Activated CD8-positive, alpha-beta memory T cell treated with anti-CD3 and anti-CD28 coated beads, Interleukin-2, amount 50 U/mL, for 48 hours (primary cell): ENCODE measurements at regions not wholly inside any gene's neighbourhood (a gene's known extent, or its start where the extent isn't known, plus 50 kb on each side); places are given as distances from the start of the nearest gene placed in this dataset.
"Not testable (repeated sequence)": the region's sequence is repeated elsewhere in the genome, so short reads cannot be mapped to it uniquely, and the experiment has no call there.

ENCODE experiments used
- DNase-seq: peaks from one replicate; pipeline ENCODE4 v3.0.0-alpha.2; 2020

DNA sequence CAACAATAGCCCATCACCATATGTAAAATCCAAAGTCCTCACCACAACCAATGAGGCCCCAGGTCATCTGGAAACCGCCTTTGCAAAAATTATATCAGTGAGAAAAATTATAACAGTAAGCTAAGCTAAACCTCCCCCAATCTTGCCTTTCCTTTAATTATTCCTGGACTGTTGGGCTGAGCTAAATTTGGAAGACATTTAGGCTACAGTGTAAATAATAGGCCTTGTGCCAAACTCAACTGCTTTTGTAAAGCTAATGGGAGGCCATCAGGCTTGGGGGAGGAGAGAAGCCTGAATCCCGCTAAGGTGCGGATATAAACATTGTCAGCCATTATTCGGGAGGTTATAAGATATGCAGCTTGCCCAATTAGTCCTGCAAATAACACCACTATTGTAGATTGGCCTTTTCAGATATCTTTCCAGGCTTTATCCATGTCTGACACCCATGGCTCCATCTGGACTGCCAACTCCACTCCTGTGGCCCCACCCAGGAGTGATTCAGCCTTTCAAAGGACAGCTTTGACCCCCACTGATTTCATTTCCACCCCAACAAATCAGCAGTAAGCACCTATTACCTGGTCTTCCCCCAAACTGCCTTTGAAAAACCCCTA lies 53.0 kb upstream of the CA12 start:
- DNase-seq: no peak

DNA sequence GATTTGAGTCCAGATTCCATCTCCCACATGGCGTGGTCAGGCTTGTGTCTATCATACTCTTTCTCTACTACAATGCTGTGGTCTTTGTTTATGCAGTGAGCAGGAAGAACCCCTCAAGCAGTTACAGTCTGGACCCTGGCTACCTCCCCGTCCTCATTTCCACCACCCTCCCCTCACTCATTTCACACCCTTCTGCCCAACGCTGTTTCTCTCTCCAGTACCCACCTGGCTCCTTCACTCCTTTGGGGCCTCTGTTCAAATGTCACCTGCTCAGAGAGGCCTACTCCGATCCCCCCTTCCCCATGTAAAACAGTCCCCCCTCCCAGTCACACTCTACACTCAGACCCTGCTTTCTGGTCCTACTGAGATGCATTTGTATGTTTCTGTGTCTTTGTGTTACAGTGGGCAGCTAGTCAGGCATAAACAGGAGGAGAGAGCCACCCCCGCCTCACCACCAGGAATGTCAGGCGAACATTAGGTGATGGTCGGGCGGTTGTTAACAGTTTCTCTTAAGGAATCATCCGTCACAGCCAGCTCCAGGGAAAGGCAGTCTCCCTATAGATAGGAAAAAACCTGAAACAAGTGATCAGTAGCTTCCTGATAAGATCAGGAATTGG lies 53.7 kb upstream of the CA12 start:
- no peak for DNase-seq

DNA sequence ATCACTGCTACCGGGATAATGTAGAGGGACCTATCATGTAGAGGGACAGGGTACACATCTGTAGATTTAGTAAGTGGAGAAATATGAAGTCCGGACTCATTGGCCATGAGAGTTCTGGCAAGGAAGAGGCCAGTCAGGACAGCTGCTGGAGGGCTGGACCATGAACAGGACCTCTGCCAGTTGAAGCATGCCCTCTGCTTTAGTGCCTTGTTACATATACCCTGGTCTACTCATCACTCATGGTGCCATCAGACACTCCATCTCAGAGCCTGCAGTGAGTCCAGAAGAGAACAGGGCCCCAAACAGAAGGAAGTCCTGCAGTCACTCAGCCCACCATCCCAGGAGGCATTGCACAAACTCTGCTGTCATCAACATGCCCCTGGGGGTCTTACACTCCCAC lies 54.7 kb upstream of the CA12 start:
- no peak for DNase-seq

DNA sequence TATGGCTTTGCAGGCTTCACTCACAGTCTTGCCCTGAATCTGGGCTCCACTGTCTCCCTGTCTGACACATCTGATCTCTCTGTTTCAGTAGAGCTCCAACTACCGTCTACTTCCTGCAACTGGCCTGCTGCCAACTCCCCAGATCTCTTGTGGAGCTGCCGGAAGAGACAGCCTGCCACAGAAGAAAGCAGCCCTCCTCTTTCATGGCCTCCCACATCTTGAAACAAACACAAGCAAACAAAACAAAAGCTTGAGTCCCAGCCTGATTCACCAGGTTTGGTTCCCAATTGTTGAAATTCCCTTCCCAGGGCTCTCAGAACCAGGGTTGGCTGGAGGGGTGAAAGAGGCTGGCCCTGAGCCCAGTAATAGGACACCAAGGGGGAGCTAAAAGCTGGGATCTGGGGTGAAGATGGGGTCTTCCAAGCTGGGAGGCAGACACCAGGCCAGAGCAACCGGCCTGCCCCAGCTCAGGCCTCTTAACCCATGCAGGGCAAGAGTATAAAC lies 55.3 kb upstream of the CA12 start:
- peak; percentile 77 for DNase-seq

DNA sequence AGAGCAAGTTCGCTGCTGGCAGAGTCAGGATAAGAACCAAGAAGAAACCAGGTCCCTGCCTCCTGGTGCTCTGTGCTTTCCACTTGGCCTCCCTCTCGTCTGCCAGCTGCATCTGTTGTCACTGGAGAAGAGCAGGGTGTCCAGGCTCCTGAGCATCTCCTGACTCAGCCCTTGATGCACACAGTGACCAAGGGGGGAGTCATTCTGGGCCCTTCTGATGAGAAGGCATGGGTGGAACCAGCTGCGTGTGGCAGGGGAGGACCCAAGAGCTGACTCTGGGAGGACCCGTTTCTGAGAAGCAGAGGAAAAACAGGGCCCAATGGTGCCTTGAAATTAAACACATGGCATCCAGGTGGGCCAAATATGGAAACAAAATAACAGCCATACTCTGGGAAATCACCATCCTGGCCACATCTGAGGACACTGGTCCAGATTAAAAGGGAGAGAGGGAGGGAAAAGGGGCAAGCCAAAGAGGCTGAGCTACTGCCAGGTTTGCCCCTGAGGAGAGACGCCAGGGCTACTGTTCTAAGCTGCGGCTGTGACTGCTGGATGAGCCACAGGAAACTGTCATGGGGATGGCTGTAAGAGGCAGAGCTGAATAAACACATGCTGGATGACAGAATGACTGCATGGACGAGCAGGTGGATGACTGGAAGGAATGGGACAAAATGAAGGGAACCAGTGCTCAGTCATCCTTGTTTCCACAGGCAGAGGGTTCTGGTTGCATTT lies 58.1 kb upstream of the CA12 start:
- no peak for DNase-seq

DNA sequence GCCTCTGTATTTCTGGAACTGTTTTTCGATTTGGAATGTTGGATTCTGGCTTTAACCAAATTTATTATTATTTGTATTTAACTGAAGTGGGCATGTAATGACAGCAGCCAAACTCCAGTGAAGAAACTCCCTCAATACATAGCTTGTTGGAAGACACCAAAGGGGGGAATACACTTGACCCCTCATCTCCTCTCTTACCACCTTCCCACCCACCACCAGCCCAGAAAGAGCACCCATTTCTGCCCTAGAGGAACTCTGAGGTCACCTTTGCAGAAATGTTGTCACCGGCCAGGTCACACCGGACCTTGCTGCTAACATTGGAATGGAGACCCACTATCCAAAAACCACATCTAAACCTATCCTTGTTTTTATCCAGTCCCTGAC lies 58.6 kb upstream of the CA12 start:
- no peak for DNase-seq

DNA sequence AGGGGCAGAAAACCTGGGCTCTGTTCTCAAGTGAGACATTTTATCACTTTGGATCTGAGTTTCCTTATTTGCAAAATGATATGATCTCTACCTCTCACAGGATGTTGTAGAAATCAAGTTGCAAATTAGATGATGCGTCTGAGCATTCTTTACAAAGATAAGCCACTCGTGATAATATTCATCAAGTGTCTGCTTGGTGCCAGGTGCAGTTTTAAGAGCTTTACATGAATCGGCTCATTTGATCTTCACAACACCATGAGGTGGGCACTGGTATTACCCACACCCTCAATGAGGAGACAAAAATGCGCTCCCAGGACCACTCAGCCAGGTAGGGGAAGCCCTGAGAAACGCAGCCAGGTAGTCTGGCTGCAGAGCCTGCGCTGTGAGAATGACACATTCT lies 59.1 kb upstream of the CA12 start:
- no peak for DNase-seq

DNA sequence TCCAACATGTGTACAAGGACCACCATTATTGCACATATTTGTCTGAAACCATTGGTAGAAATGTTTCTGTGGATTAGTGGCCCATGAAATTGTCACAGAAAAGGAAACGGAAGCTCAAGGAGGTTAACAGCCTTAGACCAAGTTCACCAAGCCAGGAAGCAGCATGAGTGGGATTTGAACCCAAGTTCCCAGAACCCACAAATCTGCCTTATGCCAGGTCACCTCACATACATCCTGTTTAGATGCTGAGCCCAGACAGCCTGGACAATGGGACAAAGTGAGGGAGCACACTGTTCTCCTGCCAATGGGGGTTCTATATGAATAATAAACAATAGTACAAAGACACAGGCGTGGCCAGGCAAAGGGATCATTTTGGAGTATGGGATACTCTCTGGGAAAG lies 59.6 kb upstream of the CA12 start:
- no peak for DNase-seq

DNA sequence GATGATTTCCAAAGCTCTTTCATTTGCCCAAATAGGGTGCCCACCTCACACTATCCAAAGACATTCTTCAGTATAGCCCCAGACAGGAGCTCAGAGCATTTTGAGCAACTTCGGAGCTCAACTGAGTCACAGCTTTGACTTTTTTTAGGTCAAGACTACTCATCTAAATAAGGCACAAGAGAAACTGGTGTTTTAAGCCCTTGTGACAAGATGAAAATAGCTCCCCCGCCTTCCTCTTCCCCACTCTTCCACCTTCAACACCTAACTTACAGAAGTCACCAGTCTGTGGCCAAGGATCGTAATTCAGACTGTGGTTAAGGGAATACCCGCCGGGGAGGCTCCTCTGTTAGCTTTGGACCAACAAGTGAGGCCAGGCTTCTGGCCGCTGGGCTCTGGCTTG lies 60.4 kb upstream of the CA12 start:
- no peak for DNase-seq

DNA sequence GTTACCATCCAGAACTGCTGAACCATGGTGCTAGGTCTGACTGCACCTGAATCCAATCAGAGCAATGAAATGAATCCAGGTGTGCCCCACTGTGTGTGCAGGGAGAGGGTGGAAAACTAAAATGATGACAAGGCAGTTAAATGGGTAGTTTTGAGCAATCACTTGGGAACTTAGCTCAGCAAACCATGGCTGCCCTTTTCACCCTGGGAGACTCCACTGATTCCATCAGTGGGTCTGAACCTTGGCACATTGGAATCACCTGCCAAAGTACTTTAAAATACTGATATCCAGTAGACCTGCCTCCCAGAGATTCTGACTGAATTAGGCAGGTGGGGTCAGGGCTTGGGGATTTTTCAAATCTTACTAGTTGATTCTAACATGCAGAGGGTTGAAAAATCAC lies 59.8 kb upstream of the USP3 start:
- no peak for DNase-seq

DNA sequence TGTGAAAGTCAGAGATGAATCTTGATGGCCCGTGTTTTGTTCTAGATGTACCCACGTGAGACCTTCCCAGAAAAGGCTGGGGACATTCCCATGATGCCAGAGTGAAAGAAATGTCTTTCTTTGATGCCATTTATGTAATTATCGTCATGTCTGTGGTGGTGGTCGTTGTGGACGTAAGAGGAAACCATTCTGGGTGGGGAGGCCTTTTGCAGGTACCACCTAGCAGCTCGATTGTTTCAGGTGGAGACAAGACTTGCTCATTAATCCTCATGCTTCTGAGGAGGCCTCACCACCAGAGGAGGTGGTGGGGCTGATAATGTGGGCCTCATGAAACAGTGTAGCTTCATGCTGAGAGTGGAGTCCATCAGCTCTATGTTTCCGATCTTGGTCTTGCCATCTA lies 58.1 kb upstream of the USP3 start:
- DNase-seq: no peak

DNA sequence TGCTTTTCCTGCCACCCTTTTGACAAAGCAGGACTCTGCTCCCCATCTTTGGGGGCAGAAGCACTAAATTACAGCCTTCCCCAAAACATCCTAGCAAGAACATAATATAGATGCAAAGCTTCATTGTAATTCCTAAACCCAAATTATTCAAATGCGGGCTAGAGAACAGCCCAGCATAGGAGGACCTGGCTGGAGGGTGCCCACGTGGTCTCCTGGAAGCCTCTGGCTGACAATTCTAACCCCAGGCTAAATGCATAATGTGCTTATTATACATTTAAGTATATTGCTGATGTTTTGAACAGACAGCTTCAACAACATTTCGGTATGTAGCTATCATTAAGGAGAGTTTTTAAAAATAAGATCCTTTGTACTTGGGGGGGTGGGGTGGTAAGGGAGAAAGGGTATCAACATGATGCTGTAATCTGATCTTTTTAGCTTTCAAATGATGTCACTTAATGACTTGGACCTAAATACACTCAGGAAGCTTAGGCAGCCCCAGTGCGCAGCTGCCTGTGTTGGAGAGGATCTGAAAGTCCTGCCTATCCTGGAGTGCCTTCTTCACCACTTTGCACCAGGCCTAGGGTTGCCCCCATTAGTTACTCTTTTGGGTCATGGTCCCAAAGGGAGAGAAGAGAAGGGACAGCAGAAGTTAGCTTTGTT lies 57.2 kb upstream of the USP3 start:
- no peak for DNase-seq

DNA sequence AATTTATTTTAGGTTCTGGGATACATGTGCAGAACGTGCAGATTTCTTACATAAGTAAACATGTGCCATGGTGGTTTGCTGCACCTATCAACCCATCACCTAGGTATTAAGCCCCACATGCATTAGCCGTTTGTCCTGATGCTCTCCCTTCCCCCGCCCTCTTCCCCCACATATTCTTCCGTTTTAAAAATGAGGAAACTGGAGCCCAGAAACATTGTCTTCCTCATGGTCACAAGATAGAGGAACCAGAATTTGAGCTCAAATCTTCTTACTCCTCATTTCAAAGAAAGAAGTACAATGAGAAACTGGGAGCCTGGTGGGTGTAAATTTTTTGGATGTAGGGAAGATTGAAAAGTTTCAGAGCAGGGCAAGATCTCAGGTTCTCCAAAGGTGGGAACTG lies 56.1 kb upstream of the USP3 start:
- no peak for DNase-seq

DNA sequence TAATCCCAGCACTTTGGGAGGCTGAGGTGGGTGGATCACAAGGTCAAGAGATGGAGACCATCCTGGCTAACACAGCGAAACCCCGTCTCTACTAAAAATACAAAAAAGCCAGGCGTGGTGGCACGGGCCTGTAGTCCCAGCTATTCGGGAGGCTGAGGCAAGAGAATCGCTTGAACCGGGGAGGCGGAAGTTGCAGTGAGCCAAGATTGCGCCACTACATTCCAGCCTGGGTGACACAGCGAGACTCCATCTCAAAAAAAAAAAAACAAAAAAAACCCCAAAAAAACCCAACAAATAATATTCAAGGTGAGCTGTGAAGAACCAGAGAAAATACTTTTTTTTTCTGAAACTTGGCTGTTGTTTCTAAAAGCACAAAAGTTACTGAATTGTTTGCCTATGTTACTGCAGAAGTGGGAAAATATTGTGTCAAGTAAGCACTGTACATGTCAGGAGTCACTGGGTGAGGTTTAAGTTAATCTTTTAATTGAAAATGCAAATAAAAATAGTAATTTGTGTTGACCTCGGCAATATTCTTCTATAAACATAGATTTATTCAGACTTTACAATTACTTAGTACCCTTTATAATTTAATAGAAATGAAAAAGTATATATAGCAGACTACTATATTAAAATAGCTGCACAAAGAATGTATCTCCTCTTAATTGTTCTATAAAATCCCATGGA lies 55.4 kb upstream of the USP3 start:
- DNase-seq: not testable (repeated sequence)

DNA sequence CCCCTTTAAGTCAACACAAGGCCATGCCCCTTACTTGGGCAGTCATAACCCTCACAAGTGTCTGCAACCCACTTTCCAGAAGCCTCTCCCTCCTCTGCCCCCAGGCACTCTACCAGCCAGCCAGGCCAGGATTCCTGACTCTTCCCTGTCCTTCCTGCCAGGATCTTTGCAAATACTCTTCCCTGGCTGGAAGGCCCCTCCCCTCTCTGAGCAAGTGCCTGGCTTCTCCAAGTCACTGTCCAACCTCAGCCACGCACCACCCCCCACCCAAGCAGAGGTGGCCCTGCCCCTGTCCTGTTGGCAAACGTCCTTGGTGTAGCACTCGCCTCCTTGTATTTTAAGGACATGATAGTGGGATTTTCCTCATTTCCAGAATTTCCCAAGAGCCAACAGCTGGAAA lies 54.7 kb upstream of the USP3 start:
- DNase-seq: no peak

DNA sequence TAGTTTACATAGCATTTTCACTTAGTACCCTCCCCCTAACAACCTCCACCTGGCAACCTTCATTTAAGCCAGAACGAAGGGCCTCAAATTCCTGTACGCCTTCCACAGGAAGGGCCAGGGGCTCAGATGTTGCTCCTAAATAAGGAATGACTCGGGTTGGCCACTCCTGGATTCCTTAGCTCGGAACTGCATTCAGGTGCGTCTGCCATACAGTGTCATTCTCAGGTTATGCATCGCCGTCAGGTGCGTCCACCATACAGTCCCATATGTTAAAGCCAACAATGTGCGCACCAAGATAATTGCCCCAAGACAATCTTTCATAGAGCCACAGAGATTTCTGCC lies 53.5 kb upstream of the USP3 start:
- no peak for DNase-seq

DNA sequence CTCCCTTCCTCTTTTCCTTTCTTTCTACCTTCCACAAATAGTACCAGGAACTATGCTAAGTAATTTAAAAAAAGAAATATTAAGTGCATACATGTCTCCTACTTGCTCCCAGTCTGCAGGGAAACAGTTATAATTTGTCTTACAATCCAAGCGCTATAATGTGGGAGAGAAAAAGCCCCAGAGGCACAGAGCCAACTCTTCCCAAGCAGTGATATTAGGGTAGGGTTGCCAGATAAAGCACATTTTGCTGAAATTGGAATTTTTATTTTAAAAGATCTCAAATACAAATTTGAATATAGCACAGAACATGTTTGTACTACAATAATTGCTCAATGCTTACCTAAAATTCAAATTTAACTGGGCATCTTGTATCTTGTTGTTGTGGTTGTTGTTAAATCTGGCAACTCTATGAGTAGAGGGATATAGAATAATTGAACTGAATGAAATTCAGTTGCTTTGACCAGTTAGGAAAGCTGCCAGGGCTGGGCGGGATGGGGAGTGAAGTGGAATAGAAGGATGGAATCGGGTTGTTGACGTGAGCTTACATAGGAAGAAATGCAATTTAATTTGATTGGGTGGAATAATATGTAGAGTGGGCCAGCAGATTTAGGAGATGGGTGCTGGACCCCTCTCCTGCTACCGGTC lies 52.6 kb upstream of the USP3 start:
- no peak for DNase-seq

DNA sequence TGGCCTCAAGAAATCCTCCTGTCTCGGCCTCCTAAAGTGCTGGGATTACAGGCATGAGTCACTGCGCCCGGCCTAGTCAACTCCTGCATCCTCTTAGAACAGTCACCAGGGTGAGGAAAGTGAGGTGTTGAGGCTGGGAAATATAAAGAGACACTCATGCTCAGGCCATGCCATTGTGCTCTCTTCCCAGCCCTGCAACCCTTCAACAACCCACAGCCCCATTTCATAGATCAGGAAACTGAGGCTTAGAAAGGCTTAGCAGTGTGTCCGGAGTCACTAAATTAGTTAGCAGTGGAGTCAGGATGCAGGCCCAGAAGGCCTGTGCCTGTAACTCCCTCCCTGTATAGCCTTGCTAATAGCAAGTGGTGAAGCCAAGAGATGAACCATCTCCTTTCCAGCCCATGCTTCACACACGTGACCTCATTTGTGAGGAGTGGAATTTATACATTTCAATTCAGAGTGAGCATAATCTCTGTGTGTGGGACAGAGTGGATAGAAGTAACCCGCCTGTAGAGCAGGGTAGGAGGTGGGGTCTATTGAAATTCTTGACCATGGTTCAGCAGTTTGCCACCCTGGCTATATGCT lies 51.7 kb upstream of the USP3 start:
- no peak for DNase-seq

DNA sequence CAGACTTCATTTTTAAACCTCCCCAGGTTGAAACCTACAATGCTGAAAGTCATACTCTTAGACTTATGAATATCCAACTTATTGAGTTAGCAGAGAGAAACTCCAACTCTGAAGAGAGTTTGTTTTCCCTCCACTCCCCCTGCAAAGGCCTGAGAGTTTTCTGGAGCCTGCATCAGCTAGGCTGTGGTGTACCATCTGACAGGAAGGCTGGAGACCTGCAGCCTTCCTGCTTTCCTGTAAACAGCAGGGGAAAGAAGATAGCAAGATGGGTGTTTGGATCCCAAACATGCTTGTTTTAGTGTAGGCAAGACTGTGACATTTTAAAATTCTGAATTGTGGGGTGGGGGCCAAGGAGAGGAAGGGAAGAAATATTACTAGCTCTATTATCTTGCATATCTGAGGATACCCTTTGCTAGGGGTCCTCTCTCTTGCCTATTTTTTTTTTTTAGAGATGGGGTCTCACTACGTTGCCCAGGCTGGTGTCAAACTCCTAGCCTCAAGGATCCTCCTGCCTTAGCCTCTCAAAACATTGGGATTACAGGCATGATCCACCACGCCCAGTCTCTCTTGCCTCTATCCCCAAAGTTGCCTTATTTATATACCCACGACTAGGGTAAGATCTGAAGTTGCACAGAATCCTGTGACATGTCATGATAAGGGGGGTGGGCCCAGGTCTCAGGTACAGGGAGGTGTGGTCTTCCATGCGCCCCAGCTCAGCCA lies 51.0 kb upstream of the USP3 start:
- DNase-seq: no peak

DNA sequence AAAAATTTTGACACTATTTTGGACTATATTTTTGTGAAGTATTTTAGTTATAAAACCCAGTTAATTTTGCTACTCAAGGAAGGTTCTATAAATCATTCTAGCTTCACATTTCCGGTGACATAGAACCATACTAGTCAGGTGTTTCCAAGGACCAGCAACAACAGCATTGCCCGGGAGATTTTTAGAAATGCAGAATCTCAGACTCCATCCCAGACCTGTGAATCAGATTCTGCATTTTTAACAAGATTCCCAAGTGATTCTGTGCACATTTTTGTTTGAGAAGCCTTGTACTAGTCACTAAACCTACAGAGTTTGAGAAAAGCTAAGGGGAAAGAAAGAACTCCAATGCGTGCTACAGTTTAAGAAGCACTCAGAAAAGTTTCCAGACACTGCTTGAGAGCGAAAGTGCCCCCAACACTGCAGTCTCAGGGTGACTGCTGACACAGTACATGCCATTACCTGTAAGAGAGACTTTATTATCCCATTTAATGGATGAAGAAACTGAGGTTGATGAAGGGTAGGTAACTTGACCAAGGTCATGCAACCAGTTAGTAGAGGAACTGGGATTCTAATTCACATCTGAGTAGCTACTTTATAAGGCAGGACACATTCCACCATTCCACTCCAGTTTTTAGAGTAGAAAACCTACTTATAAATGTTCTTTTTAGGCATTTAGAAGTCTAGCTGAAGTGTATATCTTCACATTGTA lies 49.7 kb upstream of the USP3 start:
- DNase-seq: no peak
